AG09309 (cell line): ENCODE measurements at regions not wholly inside any gene's neighbourhood (a gene's known extent, or its start where the extent isn't known, plus 50 kb on each side); places are given as distances from the start of the nearest gene placed in this dataset.

Experiments used
- DNase-seq: peaks from one replicate; pipeline ENCODE4 v3.0.0-alpha.2; 2010; ENCODE audit warnings: low read depth
- H3K4me3 ChIP-seq: 2 replicates; pipeline ENCODE4 v1.5.1; 2011; ENCODE audit warnings: mild to moderate bottlenecking, low read depth, low read length, moderate library complexity; ENCODE audit not compliant: control insufficient read depth
- TF ChIP-seq, protein P1 (sequence below): IDR thresholded peaks from 2 replicates; pipeline ENCODE4 v1.5.1; 2011; ENCODE audit warnings: mild to moderate bottlenecking, low read depth, low read length, inconsistent platforms; ENCODE audit not compliant: insufficient read depth, control insufficient read depth; ENCODE audit errors: missing control alignments

DNA sequence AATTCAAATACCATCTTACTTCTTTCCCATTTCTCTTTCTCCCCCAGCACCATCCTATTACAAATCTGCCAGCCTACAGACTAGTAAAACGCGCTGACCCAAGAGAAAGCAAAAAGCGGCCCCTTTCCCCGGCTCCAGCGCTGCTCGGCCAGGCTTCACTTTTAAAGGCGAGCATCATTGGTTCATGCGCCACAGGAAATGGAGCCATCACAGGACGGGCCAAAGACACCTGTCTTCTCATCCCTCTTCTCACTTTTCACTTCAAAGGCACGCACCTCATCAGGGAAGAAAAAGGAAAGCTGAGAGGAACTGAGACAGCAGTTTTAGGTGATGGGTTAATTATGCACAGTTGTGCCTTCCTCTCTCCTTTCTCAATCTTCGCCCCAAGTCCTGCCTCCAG lies 664.2 kb upstream of the USP24 start:
- H3K4me3 ChIP-seq: no peak overlapping the region
- DNase-seq: no peak
- TF ChIP-seq, protein P1, sequence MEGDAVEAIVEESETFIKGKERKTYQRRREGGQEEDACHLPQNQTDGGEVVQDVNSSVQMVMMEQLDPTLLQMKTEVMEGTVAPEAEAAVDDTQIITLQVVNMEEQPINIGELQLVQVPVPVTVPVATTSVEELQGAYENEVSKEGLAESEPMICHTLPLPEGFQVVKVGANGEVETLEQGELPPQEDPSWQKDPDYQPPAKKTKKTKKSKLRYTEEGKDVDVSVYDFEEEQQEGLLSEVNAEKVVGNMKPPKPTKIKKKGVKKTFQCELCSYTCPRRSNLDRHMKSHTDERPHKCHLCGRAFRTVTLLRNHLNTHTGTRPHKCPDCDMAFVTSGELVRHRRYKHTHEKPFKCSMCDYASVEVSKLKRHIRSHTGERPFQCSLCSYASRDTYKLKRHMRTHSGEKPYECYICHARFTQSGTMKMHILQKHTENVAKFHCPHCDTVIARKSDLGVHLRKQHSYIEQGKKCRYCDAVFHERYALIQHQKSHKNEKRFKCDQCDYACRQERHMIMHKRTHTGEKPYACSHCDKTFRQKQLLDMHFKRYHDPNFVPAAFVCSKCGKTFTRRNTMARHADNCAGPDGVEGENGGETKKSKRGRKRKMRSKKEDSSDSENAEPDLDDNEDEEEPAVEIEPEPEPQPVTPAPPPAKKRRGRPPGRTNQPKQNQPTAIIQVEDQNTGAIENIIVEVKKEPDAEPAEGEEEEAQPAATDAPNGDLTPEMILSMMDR: no peak

DNA sequence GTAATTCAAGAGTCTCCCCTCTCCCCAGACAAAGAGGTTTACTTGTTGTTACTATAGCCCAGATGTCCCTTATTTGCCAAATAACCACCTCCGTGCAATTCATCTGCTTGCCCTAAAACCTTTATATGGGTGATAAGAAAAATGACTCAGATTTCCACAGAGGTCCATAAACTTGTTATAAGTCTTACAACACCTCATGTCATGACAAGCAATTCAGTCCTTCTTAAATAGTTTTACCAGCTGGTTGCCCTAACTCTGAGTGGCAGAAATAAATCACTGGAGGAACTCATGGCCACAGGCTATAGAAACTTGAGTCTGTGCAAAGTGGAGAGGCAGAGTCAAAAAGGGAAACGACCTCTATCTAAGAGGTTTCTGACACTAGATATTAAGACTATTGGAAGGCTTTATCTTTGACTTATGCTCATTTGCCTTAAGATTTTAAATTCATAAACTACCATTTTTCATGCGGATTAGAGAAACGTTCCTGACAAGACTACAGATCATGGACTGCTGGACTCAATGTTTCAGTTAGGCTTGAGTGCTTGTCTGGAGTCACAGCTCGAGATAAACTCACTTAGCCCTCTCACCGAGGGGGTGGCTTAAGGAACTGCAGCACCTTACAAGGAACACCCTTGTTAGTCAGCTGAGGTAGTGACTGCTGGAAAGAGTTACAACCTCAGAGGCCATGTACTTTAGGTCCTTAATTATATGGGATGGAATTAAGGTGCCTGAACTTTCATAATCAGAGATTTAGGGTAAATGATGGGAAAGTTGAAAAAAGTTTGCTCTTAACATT lies 662.5 kb upstream of the USP24 start:
- H3K4me3 ChIP-seq: no peak overlapping the region
- peak; percentile 55 for DNase-seq
- TF ChIP-seq, protein P1: no peak

DNA sequence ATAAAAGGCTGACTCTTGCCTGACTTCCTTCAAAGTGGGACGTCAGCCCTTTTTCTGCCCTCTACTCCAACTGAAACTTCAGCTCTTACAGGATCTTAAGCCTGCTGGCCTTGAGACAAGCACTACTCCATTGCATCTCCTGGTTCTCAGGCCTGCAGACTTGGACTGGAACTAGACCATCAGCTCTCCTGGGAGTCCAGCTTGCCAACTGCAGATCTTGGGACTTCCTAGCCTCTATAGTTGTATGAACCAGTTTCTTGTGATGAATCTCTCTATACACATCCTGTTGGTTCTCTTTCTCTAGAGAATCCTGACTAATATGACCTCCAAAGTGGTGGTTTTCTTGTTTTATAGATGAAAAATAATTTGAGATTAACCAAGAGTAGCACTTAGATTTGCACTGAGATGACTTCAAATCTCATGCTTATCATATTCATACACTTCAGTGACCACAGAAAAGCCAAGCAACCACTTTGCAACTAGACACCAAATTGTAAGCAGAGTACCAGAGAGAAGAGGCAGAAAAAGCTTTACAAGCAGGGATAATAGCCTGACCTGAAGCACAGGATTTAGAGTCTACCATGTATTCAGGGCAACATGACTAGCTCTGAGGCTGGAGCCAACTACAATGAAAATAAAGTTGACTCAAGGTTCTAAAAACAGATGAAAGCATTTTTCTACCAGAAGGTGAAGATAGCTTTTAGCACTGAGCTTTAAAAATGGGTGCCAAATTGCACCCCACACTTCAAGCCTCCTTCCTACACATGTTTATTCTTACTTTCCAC lies 661.3 kb upstream of the USP24 start:
- H3K4me3 ChIP-seq: no peak overlapping the region
- TF ChIP-seq, protein P1: no peak
- DNase-seq: no peak

DNA sequence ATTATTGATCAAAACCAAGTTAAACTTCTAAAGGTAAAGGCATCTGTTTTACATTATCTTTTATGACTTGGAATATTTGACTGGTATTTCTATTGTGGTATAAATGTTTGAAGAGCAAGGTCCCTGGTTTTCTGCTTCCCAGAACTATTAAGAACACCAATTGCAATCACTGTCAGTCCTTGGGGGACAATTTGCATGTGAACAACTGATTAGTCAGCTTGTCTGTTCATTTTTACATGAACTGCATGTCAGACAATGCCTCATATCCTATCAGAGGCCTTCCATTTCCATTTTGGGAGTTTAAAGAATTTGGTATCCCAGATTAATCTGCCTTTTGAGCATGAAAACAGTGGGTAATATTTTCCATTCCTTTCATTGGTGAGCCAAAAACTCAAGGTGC lies 654.9 kb upstream of the USP24 start:
- DNase-seq: peak; percentile 46
- H3K4me3 ChIP-seq: no peak overlapping the region
- TF ChIP-seq, protein P1: no peak

DNA sequence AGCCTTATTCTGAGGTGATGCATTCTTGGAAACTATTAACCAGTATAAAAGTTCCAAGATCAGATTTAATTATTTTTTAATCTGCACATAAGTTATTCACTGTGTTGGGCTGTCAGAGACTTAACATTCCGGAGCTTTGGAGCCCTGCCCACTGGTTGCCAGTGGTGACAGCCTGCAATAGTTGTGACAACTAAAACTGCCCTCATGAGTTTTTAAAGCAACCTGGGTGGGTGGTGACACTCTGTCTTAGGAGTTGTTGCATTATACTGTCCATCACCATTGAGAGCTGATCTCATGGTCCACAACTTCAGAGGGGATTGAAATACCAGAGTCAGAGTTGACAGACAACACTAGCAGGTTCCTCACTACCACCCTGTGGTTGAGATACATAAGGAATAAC lies 653.9 kb upstream of the USP24 start:
- DNase-seq: no peak

DNA sequence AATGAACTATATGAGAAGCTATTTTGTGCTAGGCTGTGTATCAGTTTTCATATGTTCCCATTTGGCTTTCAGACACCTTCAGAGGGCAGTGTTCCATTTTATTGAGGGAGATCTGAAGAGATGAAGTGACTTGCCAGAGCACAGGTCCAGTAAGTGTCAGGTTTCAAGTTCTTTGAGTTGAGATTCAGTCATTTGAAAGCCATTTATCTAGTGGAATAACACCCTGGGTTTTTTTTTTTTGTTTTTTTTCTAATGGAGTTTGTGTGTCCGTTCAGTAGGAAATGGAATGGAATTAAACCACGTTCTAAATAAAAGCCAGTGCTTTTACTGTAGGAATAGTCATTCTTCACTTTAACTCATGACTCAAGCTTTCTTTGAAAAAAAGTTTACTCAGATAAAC lies 652.9 kb upstream of the USP24 start:
- TF ChIP-seq, protein P1: peak; percentile 36
- DNase-seq: peak; percentile 32
- no peak overlapping the region for H3K4me3 ChIP-seq

More for the DNA sequence above, 653.9 kb upstream of the USP24 start:
- TF ChIP-seq, protein P1: no peak
- no peak overlapping the region for H3K4me3 ChIP-seq
